HL-60 (cell line): ENCODE measurements at regions not wholly inside any gene's neighbourhood (a gene's known extent, or its start where the extent isn't known, plus 50 kb on each side); places are given as distances from the start of the nearest gene placed in this dataset.

ENCODE experiments used
- CTCF ChIP-seq: IDR thresholded peaks from one replicate; pipeline ENCODE4 v1.5.1; 2011; ENCODE audit warnings: low read length, control low read depth, inconsistent platforms; ENCODE audit not compliant: insufficient read depth
- GABPA ChIP-seq: IDR thresholded peaks from 2 replicates; pipeline ENCODE4 v1.6.1; 2012; ENCODE audit warnings: low read depth
- REST ChIP-seq: IDR thresholded peaks from 2 replicates; pipeline ENCODE4 v1.6.1; 2012; ENCODE audit warnings: low read depth; ENCODE audit not compliant: insufficient replicate concordance

GRCh38 chr1:189121941-189122340 lies 1355.7 kb downstream of the BRINP3 start:
- TF ChIP-seq CTCF = no peak
- TF ChIP-seq GABPA = no peak
- no peak for TF ChIP-seq REST
